Lower leg skin (tissue), 4 donors: ENCODE measurements at regions not wholly inside any gene's neighbourhood (a gene's known extent, or its start where the extent isn't known, plus 50 kb on each side); places are given as distances from the start of the nearest gene placed in this dataset.

Experiments used
- DNase-seq, 2 donors: peaks; one replicate each; pipeline ENCODE4 v3.0.0-alpha.2; 2019; ENCODE audit warnings: low spot score in 2 of 2
- H3K4me3 ChIP-seq: fragments of 200-600 bp; sonication (generic); 2 replicates; pipeline ENCODE4 v1.5.1; 2017; ENCODE audit warnings: mild to moderate bottlenecking, low read depth; ENCODE audit not compliant: poor library complexity, severe bottlenecking
- CTCF ChIP-seq, 3 donors: fragments of 450-650 bp; IDR thresholded peaks; one replicate each; pipeline ENCODE4 v1.5.1; 2016; ENCODE audit warnings: antibody characterized with exemption in 3 of 3, mild to moderate bottlenecking in 3 of 3, moderate library complexity in 2 of 3
- POLR2A ChIP-seq, 2 donors: fragments of 450-650 bp; IDR thresholded peaks; one replicate each; pipeline ENCODE4 v1.6.1; 2016 to 2017; ENCODE audit warnings: antibody characterized with exemption in 2 of 2, mild to moderate bottlenecking in 1 of 2, moderate library complexity in 1 of 2
- WGBS, 2 donors: methylation state at CpG; one replicate each; pipeline ENCODE4 v1.1.5; 2018; 5-methylcytosine and 5-hydroxymethylcytosine counted together
- intact Hi-C: fragments of 100-400 bp; cut with DNase I; formaldehyde crosslinking; loops from one replicate; pipeline ENCODE4 v1.15.0; 2023; ENCODE audit warnings: low total_unique reads

GRCh38 chr16:79263425-79263824 lies 337.1 kb downstream of the MAF start:
- 87% methylated on average over 3 of the region's 3 CpGs for WGBS, 2 donors
- no peak for DNase-seq
- TF ChIP-seq POLR2A (IDR thresholded peaks at IDR 0.05) (no peak), CTCF (IDR thresholded peaks at IDR 0.05) (no peak)
- intact Hi-C loops = no loop called here
- no peak overlapping the region for H3K4me3 ChIP-seq
